ENCODE measurements at regions not wholly inside any gene's neighbourhood (a gene's known extent, or its start where the extent isn't known, plus 50 kb on each side); places are given as distances from the start of the nearest gene placed in this dataset.

- TF ChIP-seq CTCF (IDR thresholded peaks at IDR 0.05) (no peak), POLR2A (IDR thresholded peaks at IDR 0.05) (no peak)
These were observed 171.1 kb upstream of the CCDC150 start for GRCh38 chr2:196468394-196468793.

All from adrenal gland (tissue), 5 donors.